Liver (tissue), 8 donors: ENCODE measurements at regions not wholly inside any gene's neighbourhood (a gene's known extent, or its start where the extent isn't known, plus 50 kb on each side); places are given as distances from the start of the nearest gene placed in this dataset.

Experiments
- DNase-seq: peaks from one replicate; pipeline ENCODE4 v3.0.0-alpha.2; 2017; ENCODE audit warnings: low spot score
- H3K27ac ChIP-seq, 2 donors: one replicate each; pipeline ENCODE4 v1.7.0; 2013; ENCODE audit warnings: inconsistent platforms in 2 of 2, low read length in 2 of 2, control low read depth in 1 of 2, low read depth in 1 of 2, mild to moderate bottlenecking in 1 of 2
- H3K27me3 ChIP-seq, 4 donors: one replicate each; pipeline versions ENCODE4 v1.6.1 to v1.7.0; 2013; ENCODE audit warnings: low read length in 3 of 4, inconsistent platforms in 1 of 4, mild to moderate bottlenecking in 1 of 4, moderate library complexity in 1 of 4; ENCODE audit not compliant: control insufficient read depth in 4 of 4, insufficient read depth in 4 of 4
- H3K36me3 ChIP-seq, 4 donors: one replicate each; pipeline versions ENCODE4 v1.6.1 to v1.7.0; 2013; ENCODE audit warnings: low read length in 3 of 4, mild to moderate bottlenecking in 3 of 4, low read depth in 1 of 4, moderate library complexity in 1 of 4; ENCODE audit not compliant: control insufficient read depth in 4 of 4, insufficient read depth in 3 of 4
- H3K4me1 ChIP-seq, 4 donors: one replicate each; pipeline versions ENCODE4 v1.6.1 to v1.7.0; 2013; ENCODE audit warnings: low read length in 3 of 4, mild to moderate bottlenecking in 3 of 4, moderate library complexity in 1 of 4; ENCODE audit not compliant: control insufficient read depth in 4 of 4, insufficient read depth in 4 of 4
- H3K4me3 ChIP-seq, 3 donors: one replicate each; pipeline versions ENCODE4 v1.6.1 to v1.7.0; 2013; ENCODE audit warnings: low read length in 3 of 3, control low read depth in 1 of 3, low read depth in 1 of 3, mild to moderate bottlenecking in 1 of 3
- H3K9ac ChIP-seq, 2 donors: one replicate each; pipeline ENCODE4 v1.7.0; 2013; ENCODE audit warnings: low read length in 2 of 2, mild to moderate bottlenecking in 2 of 2, moderate library complexity in 2 of 2, control low read depth in 1 of 2, low read depth in 1 of 2
- H3K9me3 ChIP-seq, 4 donors: one replicate each; pipeline versions ENCODE4 v1.6.1 to v1.7.0; 2013; ENCODE audit warnings: low read length in 3 of 4; ENCODE audit not compliant: control insufficient read depth in 4 of 4
- EGR1 ChIP-seq, 2 donors: IDR thresholded peaks; 2 replicates each; pipeline ENCODE4 v1.6.1; 2016 to 2018; ENCODE audit warnings: antibody characterized with exemption in 2 of 2, low read depth in 2 of 2
- FOXA1 ChIP-seq: IDR thresholded peaks from 2 replicates; pipeline ENCODE4 v1.6.1; 2016; ENCODE audit warnings: antibody characterized with exemption
- FOXA2 ChIP-seq: IDR thresholded peaks from 2 replicates; pipeline ENCODE4 v1.6.1; 2016; ENCODE audit warnings: antibody characterized with exemption
- GABPA ChIP-seq, 2 donors: IDR thresholded peaks in 1 of 2; conservative IDR thresholded peaks in 1 of 2; 2 replicates each; pipeline ENCODE4 v1.6.1; 2016; ENCODE audit warnings: antibody characterized with exemption in 2 of 2, mild to moderate bottlenecking in 1 of 2, moderate library complexity in 1 of 2
- HNF4A ChIP-seq, 2 donors: conservative IDR thresholded peaks; 2 replicates each; pipeline ENCODE4 v1.6.1; 2016; ENCODE audit warnings: antibody characterized with exemption in 2 of 2, mild to moderate bottlenecking in 2 of 2
- HNF4G ChIP-seq: IDR thresholded peaks from 2 replicates; pipeline ENCODE4 v1.6.1; 2016; ENCODE audit warnings: antibody characterized with exemption
- JUND ChIP-seq, 2 donors: IDR thresholded peaks; 2 replicates each; pipeline ENCODE4 v1.6.1; 2016; ENCODE audit warnings: antibody characterized with exemption in 2 of 2
- NR2F2 ChIP-seq: IDR thresholded peaks from 2 replicates; pipeline ENCODE4 v1.6.1; 2016; ENCODE audit warnings: antibody characterized with exemption
- RXRA ChIP-seq, 2 donors: IDR thresholded peaks; 2 replicates each; pipeline ENCODE4 v1.6.1; 2017 to 2018; ENCODE audit warnings: antibody characterized with exemption in 2 of 2, mild to moderate bottlenecking in 1 of 2
- SP1 ChIP-seq: IDR thresholded peaks from 2 replicates; pipeline ENCODE4 v1.6.1; 2018; ENCODE audit warnings: antibody characterized with exemption, mild to moderate bottlenecking
- TAF1 ChIP-seq: conservative IDR thresholded peaks from 2 replicates; pipeline ENCODE4 v1.6.1; 2016; ENCODE audit warnings: antibody characterized with exemption, mild to moderate bottlenecking
- YY1 ChIP-seq: IDR thresholded peaks from 2 replicates; pipeline ENCODE4 v1.6.1; 2016; ENCODE audit warnings: antibody characterized with exemption, mild to moderate bottlenecking
- WGBS: extraction: QIAGEN DNeasy Blood & Tissue Kit; methylation state at CpG from one replicate; pipeline ENCODE4 v1.1.7; 2013; 5-methylcytosine and 5-hydroxymethylcytosine counted together
- TF ChIP-seq, protein P1 (sequence below): IDR thresholded peaks from 2 replicates; pipeline ENCODE4 v1.6.1; 2016; ENCODE audit warnings: antibody characterized with exemption, mild to moderate bottlenecking
- TF ChIP-seq, protein P2 (sequence below): IDR thresholded peaks from 2 replicates; pipeline ENCODE4 v1.6.1; 2016; ENCODE audit warnings: antibody characterized with exemption
- TF ChIP-seq, protein P3 (sequence below): fragments of 150-350 bp; IDR thresholded peaks from 2 replicates; pipeline ENCODE4 v1.5.1; 2017; ENCODE audit warnings: improper control_type of control experiment, low read depth, low read length; ENCODE audit not compliant: missing input control
- TF ChIP-seq, protein P4 (sequence below): IDR thresholded peaks from 2 replicates; pipeline ENCODE4 v1.6.1; 2016; ENCODE audit warnings: antibody characterized with exemption
- donor health status: healthy.
- donor health status: healthy.
- donor health status: healthy.
- donor health status: healthy.
- donor health status: healthy.

DNA sequence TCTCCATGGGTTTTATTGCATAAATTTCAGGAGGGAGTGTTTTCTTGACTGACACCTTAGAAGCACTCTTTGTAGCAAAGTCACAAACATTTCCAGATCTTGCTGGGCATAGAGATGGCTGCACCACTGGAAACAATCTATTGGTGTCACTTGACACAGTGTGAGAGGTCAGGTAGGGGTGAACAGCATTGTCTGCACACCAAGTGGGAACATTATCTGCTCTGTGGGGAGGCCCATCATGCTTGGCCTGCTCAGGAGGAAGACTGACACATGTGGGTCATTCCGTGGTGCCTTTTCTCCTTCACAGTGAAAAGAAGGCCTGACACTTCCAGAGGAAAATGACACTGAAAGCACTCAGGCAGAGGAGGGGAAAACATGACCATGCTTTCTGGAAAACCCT lies 149.9 kb upstream of the GALNT15 start:
- no peak overlapping the region for H3K9ac ChIP-seq
- no peaks in the 10 kb centered on the region for H3K9me3 ChIP-seq
- H3K4me1 ChIP-seq, result no peaks in the 10 kb centered on the region
- no peaks in the 10 kb centered on the region for H3K36me3 ChIP-seq
- H3K4me3 ChIP-seq, result no peak overlapping the region
- 75% methylated on average over 1 of the region's 1 CpG for WGBS
- TF ChIP-seq, protein P1, sequence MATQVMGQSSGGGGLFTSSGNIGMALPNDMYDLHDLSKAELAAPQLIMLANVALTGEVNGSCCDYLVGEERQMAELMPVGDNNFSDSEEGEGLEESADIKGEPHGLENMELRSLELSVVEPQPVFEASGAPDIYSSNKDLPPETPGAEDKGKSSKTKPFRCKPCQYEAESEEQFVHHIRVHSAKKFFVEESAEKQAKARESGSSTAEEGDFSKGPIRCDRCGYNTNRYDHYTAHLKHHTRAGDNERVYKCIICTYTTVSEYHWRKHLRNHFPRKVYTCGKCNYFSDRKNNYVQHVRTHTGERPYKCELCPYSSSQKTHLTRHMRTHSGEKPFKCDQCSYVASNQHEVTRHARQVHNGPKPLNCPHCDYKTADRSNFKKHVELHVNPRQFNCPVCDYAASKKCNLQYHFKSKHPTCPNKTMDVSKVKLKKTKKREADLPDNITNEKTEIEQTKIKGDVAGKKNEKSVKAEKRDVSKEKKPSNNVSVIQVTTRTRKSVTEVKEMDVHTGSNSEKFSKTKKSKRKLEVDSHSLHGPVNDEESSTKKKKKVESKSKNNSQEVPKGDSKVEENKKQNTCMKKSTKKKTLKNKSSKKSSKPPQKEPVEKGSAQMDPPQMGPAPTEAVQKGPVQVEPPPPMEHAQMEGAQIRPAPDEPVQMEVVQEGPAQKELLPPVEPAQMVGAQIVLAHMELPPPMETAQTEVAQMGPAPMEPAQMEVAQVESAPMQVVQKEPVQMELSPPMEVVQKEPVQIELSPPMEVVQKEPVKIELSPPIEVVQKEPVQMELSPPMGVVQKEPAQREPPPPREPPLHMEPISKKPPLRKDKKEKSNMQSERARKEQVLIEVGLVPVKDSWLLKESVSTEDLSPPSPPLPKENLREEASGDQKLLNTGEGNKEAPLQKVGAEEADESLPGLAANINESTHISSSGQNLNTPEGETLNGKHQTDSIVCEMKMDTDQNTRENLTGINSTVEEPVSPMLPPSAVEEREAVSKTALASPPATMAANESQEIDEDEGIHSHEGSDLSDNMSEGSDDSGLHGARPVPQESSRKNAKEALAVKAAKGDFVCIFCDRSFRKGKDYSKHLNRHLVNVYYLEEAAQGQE, result no peak
- TF ChIP-seq SP1 (no peak), FOXA2 (no peak), HNF4A (conservative IDR thresholded peaks at IDR 0.05) (no peak), FOXA1 (no peak), JUND (IDR thresholded peaks at IDR 0.05) (no peak), TAF1 (no peak), YY1 (no peak), GABPA (IDR thresholded peaks at IDR 0.05 in 1 of 2, conservative IDR thresholded peaks at IDR 0.05 in 1 of 2) (no peak), EGR1 (IDR thresholded peaks at IDR 0.05; ENCODE audit: low read depth in 2 of 2) (no peak), RXRA (IDR thresholded peaks at IDR 0.05) (no peak), NR2F2 (no peak), HNF4G (no peak)
- TF ChIP-seq, protein P2, sequence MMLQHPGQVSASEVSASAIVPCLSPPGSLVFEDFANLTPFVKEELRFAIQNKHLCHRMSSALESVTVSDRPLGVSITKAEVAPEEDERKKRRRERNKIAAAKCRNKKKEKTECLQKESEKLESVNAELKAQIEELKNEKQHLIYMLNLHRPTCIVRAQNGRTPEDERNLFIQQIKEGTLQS, result no peak
- TF ChIP-seq, protein P3, sequence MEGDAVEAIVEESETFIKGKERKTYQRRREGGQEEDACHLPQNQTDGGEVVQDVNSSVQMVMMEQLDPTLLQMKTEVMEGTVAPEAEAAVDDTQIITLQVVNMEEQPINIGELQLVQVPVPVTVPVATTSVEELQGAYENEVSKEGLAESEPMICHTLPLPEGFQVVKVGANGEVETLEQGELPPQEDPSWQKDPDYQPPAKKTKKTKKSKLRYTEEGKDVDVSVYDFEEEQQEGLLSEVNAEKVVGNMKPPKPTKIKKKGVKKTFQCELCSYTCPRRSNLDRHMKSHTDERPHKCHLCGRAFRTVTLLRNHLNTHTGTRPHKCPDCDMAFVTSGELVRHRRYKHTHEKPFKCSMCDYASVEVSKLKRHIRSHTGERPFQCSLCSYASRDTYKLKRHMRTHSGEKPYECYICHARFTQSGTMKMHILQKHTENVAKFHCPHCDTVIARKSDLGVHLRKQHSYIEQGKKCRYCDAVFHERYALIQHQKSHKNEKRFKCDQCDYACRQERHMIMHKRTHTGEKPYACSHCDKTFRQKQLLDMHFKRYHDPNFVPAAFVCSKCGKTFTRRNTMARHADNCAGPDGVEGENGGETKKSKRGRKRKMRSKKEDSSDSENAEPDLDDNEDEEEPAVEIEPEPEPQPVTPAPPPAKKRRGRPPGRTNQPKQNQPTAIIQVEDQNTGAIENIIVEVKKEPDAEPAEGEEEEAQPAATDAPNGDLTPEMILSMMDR, result no peak
- TF ChIP-seq, protein P4, sequence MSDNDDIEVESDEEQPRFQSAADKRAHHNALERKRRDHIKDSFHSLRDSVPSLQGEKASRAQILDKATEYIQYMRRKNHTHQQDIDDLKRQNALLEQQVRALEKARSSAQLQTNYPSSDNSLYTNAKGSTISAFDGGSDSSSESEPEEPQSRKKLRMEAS, result no peak
- no peaks in the 10 kb centered on the region for H3K27me3 ChIP-seq
- H3K27ac ChIP-seq, result no peak overlapping the region
- no peak for DNase-seq

DNA sequence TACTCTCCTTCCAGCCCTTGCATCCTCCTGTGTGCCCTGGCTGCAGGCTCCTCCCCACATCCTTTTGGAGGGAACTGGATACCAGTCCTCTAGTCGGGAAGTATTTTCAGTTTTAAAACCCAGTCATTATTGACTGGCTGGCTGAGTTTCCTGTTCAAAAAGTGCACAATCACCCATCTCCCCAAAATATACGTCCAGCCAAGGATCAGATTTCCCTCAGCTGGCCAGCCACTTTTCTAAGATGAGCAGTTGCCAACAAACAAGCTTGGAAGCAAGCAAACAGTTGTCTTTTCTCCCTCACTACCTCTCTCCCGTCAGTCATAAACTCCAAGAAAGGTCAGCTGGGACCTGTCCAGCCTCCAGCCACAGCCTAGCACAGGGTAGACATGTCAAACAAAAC lies 147.7 kb upstream of the GALNT15 start:
- no peak overlapping the region for H3K4me3 ChIP-seq
- H3K36me3 ChIP-seq, result no peaks in the 10 kb centered on the region
- H3K27me3 ChIP-seq, result no peaks in the 10 kb centered on the region
- no peak for TF ChIP-seq GABPA (IDR thresholded peaks at IDR 0.05 in 1 of 2, conservative IDR thresholded peaks at IDR 0.05 in 1 of 2)
- no peak for DNase-seq
- 20% methylated on average over 3 of the region's 3 CpGs for WGBS
- no peak overlapping the region for H3K27ac ChIP-seq
- H3K9me3 ChIP-seq, result no peaks in the 10 kb centered on the region
- H3K9ac ChIP-seq, result no peak overlapping the region
- H3K4me1 ChIP-seq, result no peaks in the 10 kb centered on the region
